22Rv1 (cell line): ENCODE measurements at regions not wholly inside any gene's neighbourhood (a gene's known extent, or its start where the extent isn't known, plus 50 kb on each side); places are given as distances from the start of the nearest gene placed in this dataset.

ENCODE experiments used
- H3K27ac ChIP-seq: fragments of 450-650 bp; 2 replicates; pipeline ENCODE4 v1.5.1; 2017
- CTCF ChIP-seq: fragments of 450-650 bp; IDR thresholded peaks from 2 replicates; pipeline ENCODE4 v1.5.1; 2017; ENCODE audit warnings: mild to moderate bottlenecking
- ZFX ChIP-seq: fragments of 450-650 bp; IDR thresholded peaks from 2 replicates; pipeline ENCODE4 v1.6.1; 2017; ENCODE audit warnings: antibody characterized with exemption, borderline replicate concordance

- TF ChIP-seq CTCF (peak; percentile 30), ZFX (no peak)
- H3K27ac ChIP-seq, result no peak overlapping the region
Observed at GRCh38 chr11:91435694-91436395, 788.8 kb upstream of the FAT3 start.

DNA sequence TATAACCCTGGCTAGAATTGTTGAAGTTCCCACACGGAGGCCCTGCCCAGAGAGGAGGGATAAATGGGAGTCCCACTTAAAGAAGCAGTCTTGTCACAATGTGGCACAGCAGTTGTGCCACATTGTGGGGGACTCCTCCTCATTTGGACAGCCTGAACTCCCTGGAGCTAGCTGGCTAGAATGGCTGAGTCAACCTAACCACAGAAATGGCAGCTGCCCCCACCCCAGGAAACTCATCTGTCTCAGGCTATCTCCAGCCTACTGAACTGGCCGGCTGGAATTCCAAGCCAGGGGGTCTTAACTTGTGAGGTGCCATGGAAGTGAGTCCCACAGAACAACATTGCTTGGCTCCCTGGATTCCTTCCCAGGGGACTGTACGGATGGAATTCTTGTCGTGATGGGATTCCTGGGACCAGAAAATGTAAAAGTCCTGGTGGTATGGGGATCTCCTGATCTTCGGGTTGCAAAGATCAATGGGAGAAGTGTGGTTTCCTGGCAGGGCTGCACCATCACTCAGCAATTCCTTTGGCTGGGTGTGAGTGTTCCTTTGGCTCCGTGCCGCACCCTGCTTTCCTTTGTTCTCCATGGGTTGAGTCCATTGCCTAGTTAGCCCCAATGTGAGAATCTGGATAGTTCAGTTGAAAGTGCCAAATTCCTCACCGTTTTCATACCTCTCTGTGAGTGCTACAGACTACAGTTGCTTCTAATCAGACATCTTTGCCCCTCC is 791.2 kb upstream of the FAT3 start:
- H3K27ac ChIP-seq, result no peak overlapping the region
- TF ChIP-seq CTCF (no peak), ZFX (no peak)

- TF ChIP-seq CTCF (no peak), ZFX (no peak)
Observed at GRCh38 chr11:91421641-91422040, 803.0 kb upstream of the FAT3 start.

GRCh38 chr11:91407842-91408241 is 816.8 kb upstream of the FAT3 start:
- H3K27ac ChIP-seq, result no peak overlapping the region
- no peak for TF ChIP-seq CTCF
- TF ChIP-seq ZFX, result no peak

More at GRCh38 chr11:91421641-91422040, 803.0 kb upstream of the FAT3 start:
- H3K27ac ChIP-seq, result no peak overlapping the region

- no peak for TF ChIP-seq CTCF
- TF ChIP-seq ZFX, result no peak
- no peak overlapping the region for H3K27ac ChIP-seq
Observed at GRCh38 chr11:91406009-91406408, 818.6 kb upstream of the FAT3 start.

- TF ChIP-seq ZFX (no peak), CTCF (no peak)
- H3K27ac ChIP-seq, result no peak overlapping the region
Observed at GRCh38 chr11:91404344-91404743, 820.3 kb upstream of the FAT3 start.

GRCh38 chr11:91397134-91397468 is 827.5 kb upstream of the FAT3 start:
- TF ChIP-seq ZFX (no peak), CTCF (no peak)
- 0 out of 2 replicates have a peak overlapping the region, but pooled peaks have one; percentile 5 for H3K27ac ChIP-seq
